IMR-90 (cell line): ENCODE measurements at regions not wholly inside any gene's neighbourhood (a gene's known extent, or its start where the extent isn't known, plus 50 kb on each side); places are given as distances from the start of the nearest gene placed in this dataset.

ENCODE experiments used
- ATAC-seq: fragments of 200-7000 bp; cut with Tn5 transposase; 2 replicates; pipeline ENCODE4 v1.9.1; 2020; ENCODE audit warnings: low read depth, mild to moderate bottlenecking, moderate library complexity
- BruUV-seq: library from RNA; stranded (reverse); fragments of 400-500 nt; replicated peaks from 2 replicates; lab custom pipeline; 2021; lab: Mats Ljungman, UMichigan
- CTCF ChIA-PET: fragments of 300-600 bp; formaldehyde crosslinking; extraction: SDS; loops from one replicate; lab custom pipeline; 2021; ENCODE audit warnings: antibody characterized with exemption; lab: Yijun Ruan, JAX
- POLR2A ChIA-PET: fragments of 300-600 bp; sonication (Branson Sonifier 250); formaldehyde crosslinking; loops from one replicate; lab custom pipeline; 2022; ENCODE audit warnings: antibody characterized with exemption; ENCODE audit not compliant: unreplicated experiment; lab: Charles Lee
- DNase-seq: peaks from one replicate; pipeline ENCODE4 v3.0.0; 2013
- H2AFZ ChIP-seq: replicated peaks from 2 replicates; pipeline ENCODE3; 2013; ENCODE audit warnings: low read length, mild to moderate bottlenecking; ENCODE audit not compliant: poor library complexity
- H2AK5ac ChIP-seq: 2 replicates; pipeline ENCODE4 v1.6.1; 2013; ENCODE audit warnings: low read depth, low read length, inconsistent platforms
- H2AK9ac ChIP-seq: replicated peaks from 2 replicates; pipeline ENCODE3; 2013; ENCODE audit warnings: mild to moderate bottlenecking, low read depth, low read length, moderate library complexity; ENCODE audit not compliant: poor library complexity
- H2BK120ac ChIP-seq: 2 replicates; pipeline ENCODE4 v1.6.1; 2013; ENCODE audit warnings: low read depth, low read length, inconsistent platforms
- H2BK15ac ChIP-seq: 3 replicates; pipeline ENCODE4 v1.6.1; 2013; ENCODE audit warnings: low read depth, low read length, inconsistent platforms
- H2BK20ac ChIP-seq: 2 replicates; pipeline ENCODE4 v1.6.1; 2013; ENCODE audit warnings: low read depth, mild to moderate bottlenecking, inconsistent platforms, low read length, moderate library complexity
- H2BK5ac ChIP-seq: 2 replicates; pipeline ENCODE4 v1.6.1; 2013; ENCODE audit warnings: mild to moderate bottlenecking, low read depth, low read length, inconsistent platforms; ENCODE audit not compliant: poor library complexity, severe bottlenecking
- H3K14ac ChIP-seq: replicated peaks from 2 replicates; pipeline ENCODE4 v1.6.1; 2013; ENCODE audit warnings: low read depth, low read length, inconsistent platforms
- H3K18ac ChIP-seq: 2 replicates; pipeline ENCODE4 v1.6.1; 2013; ENCODE audit warnings: low read depth, low read length, control low read depth
- H3K23ac ChIP-seq: 2 replicates; pipeline ENCODE4 v1.6.1; 2013; ENCODE audit warnings: low read depth, low read length, inconsistent platforms
- H3K27ac ChIP-seq: 2 replicates; pipeline ENCODE4 v1.5.1; 2013; ENCODE audit warnings: mild to moderate bottlenecking, control low read depth, low read length; ENCODE audit not compliant: insufficient read depth
- H3K27me3 ChIP-seq: 2 replicates; pipeline ENCODE4 v1.6.1; 2013; ENCODE audit warnings: low read length; ENCODE audit not compliant: control insufficient read depth, insufficient read depth
- H3K36me3 ChIP-seq: 2 replicates; pipeline ENCODE4 v1.6.1; 2013; ENCODE audit warnings: low read length, mixed read lengths; ENCODE audit not compliant: control insufficient read depth, insufficient read depth
- H3K4ac ChIP-seq: 2 replicates; pipeline ENCODE4 v1.6.1; 2013; ENCODE audit warnings: low read depth, low read length, inconsistent platforms
- H3K4me1 ChIP-seq: 2 replicates; pipeline ENCODE4 v1.6.1; 2013; ENCODE audit warnings: low read length, mixed read lengths; ENCODE audit not compliant: control insufficient read depth, insufficient read depth
- H3K4me2 ChIP-seq: 2 replicates; pipeline ENCODE4 v1.6.1; 2013; ENCODE audit warnings: low read depth, mild to moderate bottlenecking, control low read depth, low read length, moderate library complexity
- H3K4me3 ChIP-seq: 2 replicates; pipeline ENCODE4 v1.5.1; 2013; ENCODE audit warnings: low read depth, mild to moderate bottlenecking, control low read depth, low read length, moderate library complexity; ENCODE audit not compliant: insufficient read depth
- H3K56ac ChIP-seq: 2 replicates; pipeline ENCODE4 v1.6.1; 2013; ENCODE audit warnings: low read length, inconsistent platforms; ENCODE audit not compliant: insufficient read depth; ENCODE audit errors: extremely low read depth
- H3K79me1 ChIP-seq, 2 experiments: 2 replicates each; pipeline ENCODE4 v1.6.1; 2013; ENCODE audit warnings: low read length in 2 of 2, inconsistent platforms in 1 of 2, low read depth in 1 of 2
- H3K9ac ChIP-seq: 2 replicates; pipeline ENCODE4 v1.6.1; 2013; ENCODE audit warnings: low read depth, low read length, control low read depth
- H3K9me1 ChIP-seq: 2 replicates; pipeline ENCODE4 v1.6.1; 2013; ENCODE audit warnings: low read length, inconsistent platforms; ENCODE audit not compliant: insufficient read depth
- H3K9me3 ChIP-seq: 2 replicates; pipeline ENCODE4 v1.6.1; 2013; ENCODE audit warnings: low read length; ENCODE audit not compliant: control insufficient read depth, insufficient read depth
- H4K20me1 ChIP-seq: 2 replicates; pipeline ENCODE4 v1.6.1; 2013; ENCODE audit warnings: low read length, inconsistent platforms; ENCODE audit not compliant: insufficient read depth
- H4K5ac ChIP-seq: 2 replicates; pipeline ENCODE4 v1.6.1; 2013; ENCODE audit warnings: mild to moderate bottlenecking, low read depth, low read length, control low read depth
- H4K8ac ChIP-seq, 2 experiments: 2 replicates each; pipeline ENCODE4 v1.6.1; 2013; ENCODE audit warnings: low read depth in 2 of 2, low read length in 2 of 2, control low read depth in 1 of 2, inconsistent platforms in 1 of 2
- H4K91ac ChIP-seq: 2 replicates; pipeline ENCODE4 v1.6.1; 2013; ENCODE audit warnings: low read depth, low read length, inconsistent platforms; ENCODE audit not compliant: insufficient read depth
- CEBPB ChIP-seq: IDR thresholded peaks from 2 replicates; pipeline ENCODE4 v1.6.1; 2012; ENCODE audit warnings: low read depth, low read length, improper control_type of control experiment
- CTCF ChIP-seq: conservative IDR thresholded peaks from 2 replicates; pipeline ENCODE4 v1.5.1; 2012; ENCODE audit warnings: mild to moderate bottlenecking, low read depth, low read length, improper control_type of control experiment
- FOS ChIP-seq: fragments of 150-350 bp; IDR thresholded peaks from 2 replicates; pipeline ENCODE4 v1.6.1; 2016; ENCODE audit warnings: low read depth, low read length
- MXI1 ChIP-seq: IDR thresholded peaks from 2 replicates; pipeline ENCODE4 v1.6.1; 2012; ENCODE audit warnings: low read depth, mild to moderate bottlenecking, low read length, moderate library complexity, borderline replicate concordance
- NFE2L2 ChIP-seq: fragments of 150-350 bp; IDR thresholded peaks from 2 replicates; pipeline ENCODE4 v1.6.1; 2016; ENCODE audit warnings: low read depth, mild to moderate bottlenecking, low read length
- POLR2A ChIP-seq: IDR thresholded peaks from 2 replicates; pipeline ENCODE4 v1.6.1; 2012; ENCODE audit warnings: mild to moderate bottlenecking, low read depth, low read length
- RAD21 ChIP-seq: IDR thresholded peaks from 2 replicates; pipeline ENCODE4 v1.6.1; 2012; ENCODE audit warnings: low read length, improper control_type of control experiment
- RCOR1 ChIP-seq: IDR thresholded peaks from 2 replicates; pipeline ENCODE4 v1.6.1; 2012; ENCODE audit warnings: mild to moderate bottlenecking, low read length, improper control_type of control experiment; ENCODE audit not compliant: insufficient replicate concordance
- SMC3 ChIP-seq: fragments of 150-350 bp; IDR thresholded peaks from 2 replicates; pipeline ENCODE4 v1.6.1; 2016; ENCODE audit warnings: low read depth, mild to moderate bottlenecking, antibody characterized with exemption, low read length, moderate library complexity
- USF2 ChIP-seq: fragments of 150-350 bp; IDR thresholded peaks from 2 replicates; pipeline ENCODE4 v1.6.1; 2017; ENCODE audit warnings: mild to moderate bottlenecking, antibody characterized with exemption, low read length, low read depth
- WGBS, 2 experiments: methylation state at CpG; one replicate each; pipeline versions ENCODE4 v1.1.5 to v1.1.7; 2013; ENCODE audit warnings: missing lambda C conversion rate in 2 of 2; ENCODE audit not compliant: insufficient read length in 1 of 2; ENCODE audit errors: extremely low coverage in 2 of 2; 5-methylcytosine and 5-hydroxymethylcytosine counted together
- dilution Hi-C: fragments of 300-500 bp; cut with HindIII; formaldehyde crosslinking; loops from one replicate; pipeline ENCODE4 v1.14.3; 2018; ENCODE audit warnings: low sequenced_read_pairs; ENCODE audit not compliant: unreplicated experiment
- in situ Hi-C: fragments of 300-500 bp; cut with MboI; formaldehyde crosslinking; loops from 3 replicates; pipeline ENCODE4 v1.14.3; 2019; ENCODE audit warnings: low sequenced_read_pairs, inconsistent platforms, mixed read lengths
- intact Hi-C: fragments of 100-400 bp; cut with micrococcal nuclease; formaldehyde crosslinking; loops from 2 replicates; pipeline ENCODE4 v1.10.0; 2022
- TF ChIP-seq, protein P1 (sequence below): fragments of 150-350 bp; IDR thresholded peaks from 2 replicates; pipeline ENCODE4 v1.6.1; 2016; ENCODE audit warnings: low read depth, mild to moderate bottlenecking, low read length, moderate library complexity, borderline replicate concordance

GRCh38 chr12:60251091-60251490 is 655.3 kb downstream of the SLC16A7 start:
- H2AK9ac ChIP-seq = no peak overlapping the region
- ATAC-seq = no peak

More at GRCh38 chr12:60251091-60251490, 655.3 kb downstream of the SLC16A7 start:
- H2AFZ ChIP-seq = no peak overlapping the region
- no peaks in the 10 kb centered on the region for H3K36me3 ChIP-seq
- H2AK5ac ChIP-seq = no peak overlapping the region
- H3K56ac ChIP-seq = no peak overlapping the region
- H3K9ac ChIP-seq = no peak overlapping the region
- in situ Hi-C loops = loop anchor here (10.0 kb wide), 1 partner anchor 244 kb away; no protein-coding TSS in a partner anchor
- no peaks in the 10 kb centered on the region for H3K27me3 ChIP-seq
- H3K14ac ChIP-seq = no peak overlapping the region
- no peak overlapping the region for H3K27ac ChIP-seq
- H3K4me3 ChIP-seq = no peak overlapping the region
- intact Hi-C loops = no loop called here
- no peaks in the 10 kb centered on the region for H3K9me3 ChIP-seq
- dilution Hi-C loops = no loop called here
- no peak overlapping the region for H4K8ac ChIP-seq
- ChIA-PET POLR2A (no interaction called here), CTCF (no interaction called here)
- H3K9me1 ChIP-seq = no peaks in the 10 kb centered on the region
- H3K23ac ChIP-seq = no peak overlapping the region
- TF ChIP-seq SMC3 (no peak), RCOR1 (no peak), CTCF (no peak), RAD21 (no peak), USF2 (no peak), POLR2A (no peak), MXI1 (no peak), CEBPB (no peak), FOS (no peak), NFE2L2 (no peak)
- TF ChIP-seq, protein P1, sequence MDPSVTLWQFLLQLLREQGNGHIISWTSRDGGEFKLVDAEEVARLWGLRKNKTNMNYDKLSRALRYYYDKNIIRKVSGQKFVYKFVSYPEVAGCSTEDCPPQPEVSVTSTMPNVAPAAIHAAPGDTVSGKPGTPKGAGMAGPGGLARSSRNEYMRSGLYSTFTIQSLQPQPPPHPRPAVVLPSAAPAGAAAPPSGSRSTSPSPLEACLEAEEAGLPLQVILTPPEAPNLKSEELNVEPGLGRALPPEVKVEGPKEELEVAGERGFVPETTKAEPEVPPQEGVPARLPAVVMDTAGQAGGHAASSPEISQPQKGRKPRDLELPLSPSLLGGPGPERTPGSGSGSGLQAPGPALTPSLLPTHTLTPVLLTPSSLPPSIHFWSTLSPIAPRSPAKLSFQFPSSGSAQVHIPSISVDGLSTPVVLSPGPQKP = no peak
- DNase-seq = no peak
- no peak overlapping the region for H2BK120ac ChIP-seq
- H3K18ac ChIP-seq = no peak overlapping the region
- H3K4ac ChIP-seq = no peak overlapping the region
- H2BK5ac ChIP-seq = no peak overlapping the region
- no peak overlapping the region for H4K5ac ChIP-seq
- no peak overlapping the region for H2BK20ac ChIP-seq
- no peak overlapping the region for H3K4me2 ChIP-seq
- no peaks in the 10 kb centered on the region for H3K79me1 ChIP-seq
- H2BK15ac ChIP-seq = no peak overlapping the region
- BruUV-seq = no TSS peak
- no peaks in the 10 kb centered on the region for H3K4me1 ChIP-seq
- no peak overlapping the region for H4K91ac ChIP-seq
- no CpG with 5 or more reads among the region's 3 CpGs for WGBS, 2 experiments
- H4K20me1 ChIP-seq = no peaks in the 10 kb centered on the region
